ENCODE measurements at regions not wholly inside any gene's neighbourhood (a gene's known extent, or its start where the extent isn't known, plus 50 kb on each side); places are given as distances from the start of the nearest gene placed in this dataset.

GRCh38 chr5:169398515-169398914 is 97.6 kb upstream of the SLIT3 start:
- TF ChIP-seq CTCF (IDR thresholded peaks at IDR 0.05) (no peak), POLR2AphosphoS5 (IDR thresholded peaks at IDR 0.05) (no peak)
